Trophoblast cell (in vitro differentiated cells and primary cell): ENCODE measurements at regions not wholly inside any gene's neighbourhood (a gene's known extent, or its start where the extent isn't known, plus 50 kb on each side); places are given as distances from the start of the nearest gene placed in this dataset.

Experiments used
- DNase-seq, 2 donors: peaks; one replicate each; pipeline ENCODE4 v3.0.0-alpha.2; 2016
- H2AFZ ChIP-seq: 2 replicates; pipeline ENCODE4 v1.6.1; 2013; ENCODE audit warnings: low read length, moderate library complexity, mild to moderate bottlenecking; ENCODE audit not compliant: insufficient read depth, poor library complexity
- H2AK5ac ChIP-seq: 2 replicates; pipeline ENCODE4 v1.6.1; 2013; ENCODE audit warnings: mild to moderate bottlenecking, low read length
- H2BK120ac ChIP-seq: 2 replicates; pipeline ENCODE4 v1.6.1; 2013; ENCODE audit warnings: low read length, mild to moderate bottlenecking, moderate library complexity; ENCODE audit not compliant: insufficient read depth, poor library complexity
- H2BK12ac ChIP-seq: 2 replicates; pipeline ENCODE4 v1.6.1; 2013; ENCODE audit warnings: mild to moderate bottlenecking, low read length, moderate library complexity
- H2BK5ac ChIP-seq: 2 replicates; pipeline ENCODE4 v1.6.1; 2013; ENCODE audit warnings: low read length, low read depth, moderate library complexity, mild to moderate bottlenecking; ENCODE audit not compliant: poor library complexity
- H3K14ac ChIP-seq: 2 replicates; pipeline ENCODE4 v1.6.1; 2013; ENCODE audit warnings: mild to moderate bottlenecking, low read length
- H3K18ac ChIP-seq: 2 replicates; pipeline ENCODE4 v1.6.1; 2013; ENCODE audit warnings: mild to moderate bottlenecking, low read length
- H3K23ac ChIP-seq: 2 replicates; pipeline ENCODE4 v1.6.1; 2013; ENCODE audit warnings: low read length
- H3K27ac ChIP-seq: 2 replicates; pipeline ENCODE4 v1.5.1; 2013; ENCODE audit warnings: low read depth, mild to moderate bottlenecking, inconsistent platforms, low read length, moderate library complexity
- H3K27me3 ChIP-seq: 2 replicates; pipeline ENCODE4 v1.6.1; 2013; ENCODE audit warnings: inconsistent platforms, mild to moderate bottlenecking, low read length, moderate library complexity; ENCODE audit not compliant: insufficient read depth
- H3K36me3 ChIP-seq, 2 experiments: 1 replicate in 1 of 2; 2 replicates in 1 of 2; pipeline ENCODE4 v1.6.1; 2013; ENCODE audit warnings: low read length in 2 of 2, mild to moderate bottlenecking in 2 of 2, moderate library complexity in 1 of 2; ENCODE audit not compliant: insufficient read depth in 2 of 2, control insufficient read depth in 1 of 2
- H3K4ac ChIP-seq: 2 replicates; pipeline ENCODE4 v1.6.1; 2013; ENCODE audit warnings: low read depth, mild to moderate bottlenecking, low read length, moderate library complexity
- H3K4me1 ChIP-seq, 2 experiments: 1 replicate in 1 of 2; 2 replicates in 1 of 2; pipeline ENCODE4 v1.6.1; 2013; ENCODE audit warnings: low read length in 2 of 2, mild to moderate bottlenecking in 2 of 2, moderate library complexity in 1 of 2; ENCODE audit not compliant: insufficient read depth in 2 of 2, control insufficient read depth in 1 of 2
- H3K4me2 ChIP-seq: 2 replicates; pipeline ENCODE4 v1.6.1; 2013; ENCODE audit warnings: inconsistent platforms, mild to moderate bottlenecking, low read length, moderate library complexity
- H3K4me3 ChIP-seq: 2 replicates; pipeline ENCODE4 v1.5.1; 2013; ENCODE audit warnings: mild to moderate bottlenecking, low read depth, low read length, inconsistent platforms
- H3K79me1 ChIP-seq: one replicate; pipeline ENCODE4 v1.6.1; 2013; ENCODE audit warnings: low read length
- H3K79me2 ChIP-seq: 2 replicates; pipeline ENCODE4 v1.6.1; 2013; ENCODE audit warnings: low read length, mild to moderate bottlenecking; ENCODE audit not compliant: control insufficient read depth, insufficient read depth, poor library complexity
- H3K9ac ChIP-seq: 2 replicates; pipeline ENCODE4 v1.6.1; 2013; ENCODE audit warnings: mild to moderate bottlenecking, low read length
- H3K9me3 ChIP-seq: 2 replicates; pipeline ENCODE4 v1.6.1; 2013; ENCODE audit warnings: low read depth, mild to moderate bottlenecking, control low read depth, inconsistent platforms, low read length; ENCODE audit not compliant: insufficient read depth
- H4K12ac ChIP-seq: 2 replicates; pipeline ENCODE4 v1.6.1; 2013; ENCODE audit warnings: low read depth, mild to moderate bottlenecking, low read length, moderate library complexity
- H4K8ac ChIP-seq: 2 replicates; pipeline ENCODE4 v1.6.1; 2013; ENCODE audit warnings: low read depth, mild to moderate bottlenecking, low read length, moderate library complexity
- H4K91ac ChIP-seq: one replicate; pipeline ENCODE4 v1.6.1; 2013; ENCODE audit warnings: low read depth, mild to moderate bottlenecking, low read length, moderate library complexity
- WGBS: extraction: QIAGEN DNeasy Blood & Tissue Kit; methylation state at CpG from one replicate; pipeline ENCODE4 v1.1.7; 2013; ENCODE audit warnings: missing lambda C conversion rate; ENCODE audit not compliant: insufficient read length, insufficient coverage; ENCODE audit errors: extremely low coverage; 5-methylcytosine and 5-hydroxymethylcytosine counted together

GRCh38 chr22:49213731-49214352 lies 613.8 kb downstream of the BRD1 start:
- Histone ChIP-seq H3K4me1 (no peaks in the 10 kb centered on the region), H3K23ac (no peak overlapping the region), H3K36me3 (no peaks in the 10 kb centered on the region), H3K79me2 (no peaks in the 10 kb centered on the region), H3K27ac (no peak overlapping the region), H3K18ac (no peak overlapping the region), H3K4me2 (no peak overlapping the region), H3K14ac (no peak overlapping the region), H4K12ac (no peak overlapping the region), H3K9ac (no peak overlapping the region), H3K4me3 (no peak overlapping the region), H2AFZ (no peak overlapping the region), H3K4ac (no peak overlapping the region), H3K9me3 (peaks cover 19% of the 10 kb centered on the region), H2BK12ac (no peak overlapping the region), H4K91ac (no peak overlapping the region), H3K27me3 (no peaks in the 10 kb centered on the region), H3K79me1 (no peaks in the 10 kb centered on the region), H2BK5ac (no peak overlapping the region), H2BK120ac (no peak overlapping the region), H4K8ac (no peak overlapping the region), H2AK5ac (no peak overlapping the region)
- no CpG with 5 or more reads among the region's 18 CpGs for WGBS
- no peak for DNase-seq

GRCh38 chr22:49212466-49212865 lies 615.2 kb downstream of the BRD1 start:
- H3K18ac ChIP-seq = no peak overlapping the region

GRCh38 chr22:49212002-49212401 lies 615.7 kb downstream of the BRD1 start:
- H3K9ac ChIP-seq = no peak overlapping the region
- no peak overlapping the region for H2BK12ac ChIP-seq
- no peak overlapping the region for H2BK120ac ChIP-seq
- H3K4ac ChIP-seq = no peak overlapping the region
- H3K79me1 ChIP-seq = no peaks in the 10 kb centered on the region
- H4K8ac ChIP-seq = no peak overlapping the region
- no peak overlapping the region for H3K14ac ChIP-seq
- peaks cover 19% of the 10 kb centered on the region for H3K9me3 ChIP-seq
- H2AK5ac ChIP-seq = no peak overlapping the region
- H3K23ac ChIP-seq = no peak overlapping the region
- H3K36me3 ChIP-seq = no peaks in the 10 kb centered on the region
- H3K4me1 ChIP-seq = no peaks in the 10 kb centered on the region
- no peak overlapping the region for H3K4me2 ChIP-seq
- H2BK5ac ChIP-seq = no peak overlapping the region
- H2AFZ ChIP-seq = no peak overlapping the region
- no peak overlapping the region for H4K12ac ChIP-seq
- DNase-seq = no peak
- no peak overlapping the region for H4K91ac ChIP-seq
- no peak overlapping the region for H3K18ac ChIP-seq
- no peak overlapping the region for H3K27ac ChIP-seq
- H3K4me3 ChIP-seq = no peak overlapping the region
- no peaks in the 10 kb centered on the region for H3K27me3 ChIP-seq
- WGBS = no CpG with 5 or more reads among the region's 5 CpGs
- no peaks in the 10 kb centered on the region for H3K79me2 ChIP-seq

More at GRCh38 chr22:49212466-49212865, 615.2 kb downstream of the BRD1 start:
- Histone ChIP-seq H3K27ac (no peak overlapping the region), H4K12ac (no peak overlapping the region), H3K4me2 (no peak overlapping the region), H3K14ac (no peak overlapping the region), H3K9ac (no peak overlapping the region), H2BK5ac (no peak overlapping the region), H3K23ac (no peak overlapping the region), H3K4me3 (no peak overlapping the region), H2BK12ac (no peak overlapping the region), H3K4me1 (no peaks in the 10 kb centered on the region), H3K4ac (no peak overlapping the region), H3K27me3 (no peaks in the 10 kb centered on the region), H4K91ac (no peak overlapping the region), H3K36me3 (no peaks in the 10 kb centered on the region), H4K8ac (no peak overlapping the region), H2BK120ac (no peak overlapping the region), H3K79me1 (no peaks in the 10 kb centered on the region), H3K9me3 (peaks cover 19% of the 10 kb centered on the region), H2AFZ (no peak overlapping the region), H3K79me2 (no peaks in the 10 kb centered on the region), H2AK5ac (no peak overlapping the region)
- DNase-seq = no peak
- no CpG with 5 or more reads among the region's 11 CpGs for WGBS

GRCh38 chr22:49211176-49211575 lies 616.5 kb downstream of the BRD1 start:
- H4K91ac ChIP-seq = no peak overlapping the region
- no peak overlapping the region for H3K4me3 ChIP-seq
- WGBS = no CpG with 5 or more reads among the region's 5 CpGs
- no peak overlapping the region for H2BK120ac ChIP-seq
- H3K18ac ChIP-seq = no peak overlapping the region
- no peaks in the 10 kb centered on the region for H3K36me3 ChIP-seq
- H3K27ac ChIP-seq = no peak overlapping the region
- H2BK5ac ChIP-seq = no peak overlapping the region
- no peaks in the 10 kb centered on the region for H3K79me1 ChIP-seq
- no peak overlapping the region for H3K14ac ChIP-seq
- H3K9ac ChIP-seq = no peak overlapping the region
- peaks cover 18% of the 10 kb centered on the region for H3K9me3 ChIP-seq
- H4K8ac ChIP-seq = no peak overlapping the region
- H4K12ac ChIP-seq = no peak overlapping the region
- H2AK5ac ChIP-seq = no peak overlapping the region
- no peak overlapping the region for H3K4me2 ChIP-seq
- DNase-seq = no peak
- H3K4me1 ChIP-seq = no peaks in the 10 kb centered on the region
- H3K27me3 ChIP-seq = no peaks in the 10 kb centered on the region
- no peak overlapping the region for H2BK12ac ChIP-seq
- H2AFZ ChIP-seq = no peak overlapping the region
- H3K79me2 ChIP-seq = no peaks in the 10 kb centered on the region
- no peak overlapping the region for H3K4ac ChIP-seq
- no peak overlapping the region for H3K23ac ChIP-seq
